Trophoblast cell (in vitro differentiated cells and primary cell): ENCODE measurements at regions not wholly inside any gene's neighbourhood (a gene's known extent, or its start where the extent isn't known, plus 50 kb on each side); places are given as distances from the start of the nearest gene placed in this dataset.

Source experiments
- DNase-seq, 2 donors: peaks; one replicate each; pipeline ENCODE4 v3.0.0-alpha.2; 2016
- H2AFZ ChIP-seq: 2 replicates; pipeline ENCODE4 v1.6.1; 2013; ENCODE audit warnings: low read length, moderate library complexity, mild to moderate bottlenecking; ENCODE audit not compliant: insufficient read depth, poor library complexity
- H2AK5ac ChIP-seq: 2 replicates; pipeline ENCODE4 v1.6.1; 2013; ENCODE audit warnings: mild to moderate bottlenecking, low read length
- H2BK120ac ChIP-seq: 2 replicates; pipeline ENCODE4 v1.6.1; 2013; ENCODE audit warnings: low read length, mild to moderate bottlenecking, moderate library complexity; ENCODE audit not compliant: insufficient read depth, poor library complexity
- H2BK12ac ChIP-seq: 2 replicates; pipeline ENCODE4 v1.6.1; 2013; ENCODE audit warnings: mild to moderate bottlenecking, low read length, moderate library complexity
- H2BK5ac ChIP-seq: 2 replicates; pipeline ENCODE4 v1.6.1; 2013; ENCODE audit warnings: low read length, low read depth, moderate library complexity, mild to moderate bottlenecking; ENCODE audit not compliant: poor library complexity
- H3K14ac ChIP-seq: 2 replicates; pipeline ENCODE4 v1.6.1; 2013; ENCODE audit warnings: mild to moderate bottlenecking, low read length
- H3K18ac ChIP-seq: 2 replicates; pipeline ENCODE4 v1.6.1; 2013; ENCODE audit warnings: mild to moderate bottlenecking, low read length
- H3K23ac ChIP-seq: 2 replicates; pipeline ENCODE4 v1.6.1; 2013; ENCODE audit warnings: low read length
- H3K27ac ChIP-seq: 2 replicates; pipeline ENCODE4 v1.5.1; 2013; ENCODE audit warnings: low read depth, mild to moderate bottlenecking, inconsistent platforms, low read length, moderate library complexity
- H3K27me3 ChIP-seq: 2 replicates; pipeline ENCODE4 v1.6.1; 2013; ENCODE audit warnings: inconsistent platforms, mild to moderate bottlenecking, low read length, moderate library complexity; ENCODE audit not compliant: insufficient read depth
- H3K36me3 ChIP-seq, 2 experiments: 1 replicate in 1 of 2; 2 replicates in 1 of 2; pipeline ENCODE4 v1.6.1; 2013; ENCODE audit warnings: low read length in 2 of 2, mild to moderate bottlenecking in 2 of 2, moderate library complexity in 1 of 2; ENCODE audit not compliant: insufficient read depth in 2 of 2, control insufficient read depth in 1 of 2
- H3K4ac ChIP-seq: 2 replicates; pipeline ENCODE4 v1.6.1; 2013; ENCODE audit warnings: low read depth, mild to moderate bottlenecking, low read length, moderate library complexity
- H3K4me1 ChIP-seq, 2 experiments: 1 replicate in 1 of 2; 2 replicates in 1 of 2; pipeline ENCODE4 v1.6.1; 2013; ENCODE audit warnings: low read length in 2 of 2, mild to moderate bottlenecking in 2 of 2, moderate library complexity in 1 of 2; ENCODE audit not compliant: insufficient read depth in 2 of 2, control insufficient read depth in 1 of 2
- H3K4me2 ChIP-seq: 2 replicates; pipeline ENCODE4 v1.6.1; 2013; ENCODE audit warnings: inconsistent platforms, mild to moderate bottlenecking, low read length, moderate library complexity
- H3K4me3 ChIP-seq: 2 replicates; pipeline ENCODE4 v1.5.1; 2013; ENCODE audit warnings: mild to moderate bottlenecking, low read depth, low read length, inconsistent platforms
- H3K79me1 ChIP-seq: one replicate; pipeline ENCODE4 v1.6.1; 2013; ENCODE audit warnings: low read length
- H3K79me2 ChIP-seq: 2 replicates; pipeline ENCODE4 v1.6.1; 2013; ENCODE audit warnings: low read length, mild to moderate bottlenecking; ENCODE audit not compliant: control insufficient read depth, insufficient read depth, poor library complexity
- H3K9ac ChIP-seq: 2 replicates; pipeline ENCODE4 v1.6.1; 2013; ENCODE audit warnings: mild to moderate bottlenecking, low read length
- H3K9me3 ChIP-seq: 2 replicates; pipeline ENCODE4 v1.6.1; 2013; ENCODE audit warnings: low read depth, mild to moderate bottlenecking, control low read depth, inconsistent platforms, low read length; ENCODE audit not compliant: insufficient read depth
- H4K12ac ChIP-seq: 2 replicates; pipeline ENCODE4 v1.6.1; 2013; ENCODE audit warnings: low read depth, mild to moderate bottlenecking, low read length, moderate library complexity
- H4K8ac ChIP-seq: 2 replicates; pipeline ENCODE4 v1.6.1; 2013; ENCODE audit warnings: low read depth, mild to moderate bottlenecking, low read length, moderate library complexity
- H4K91ac ChIP-seq: one replicate; pipeline ENCODE4 v1.6.1; 2013; ENCODE audit warnings: low read depth, mild to moderate bottlenecking, low read length, moderate library complexity
- WGBS: extraction: QIAGEN DNeasy Blood & Tissue Kit; methylation state at CpG from one replicate; pipeline ENCODE4 v1.1.7; 2013; ENCODE audit warnings: missing lambda C conversion rate; ENCODE audit not compliant: insufficient read length, insufficient coverage; ENCODE audit errors: extremely low coverage; 5-methylcytosine and 5-hydroxymethylcytosine counted together

DNA sequence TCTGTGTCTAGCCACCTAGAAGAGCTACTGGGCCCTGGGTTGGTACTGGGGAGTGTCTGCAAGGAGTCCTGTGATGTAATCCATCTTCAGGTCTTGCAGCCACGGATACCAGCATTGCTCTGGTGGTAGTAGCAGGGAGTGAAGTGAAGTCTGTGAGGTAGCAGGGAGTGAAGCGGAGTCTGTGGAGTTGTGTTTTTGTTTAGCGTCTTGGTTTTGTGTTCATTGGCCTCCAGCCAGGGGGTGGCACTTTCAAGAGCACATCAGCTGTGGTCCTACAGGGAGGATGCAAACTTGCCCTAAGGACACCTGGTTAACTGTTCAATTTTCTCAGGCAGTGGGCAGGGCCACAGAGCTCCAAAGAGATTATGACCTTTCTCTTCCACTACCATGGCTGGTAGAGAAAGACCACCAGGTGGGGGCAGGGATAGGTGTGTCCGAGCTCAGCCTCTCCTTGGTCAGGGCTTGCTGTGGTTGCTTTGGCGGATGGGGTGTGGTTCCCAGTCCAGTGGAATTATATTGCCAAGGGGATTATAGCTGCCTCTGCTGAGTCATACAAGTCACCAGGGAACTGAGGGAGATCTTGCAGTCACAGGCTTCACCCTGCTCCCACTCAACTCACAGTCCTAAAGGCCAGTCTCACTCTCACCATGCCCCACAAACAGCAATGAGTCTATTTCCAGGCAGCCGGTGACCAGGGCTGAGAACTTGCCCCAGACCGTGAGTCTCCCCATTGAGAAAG, 424.7 kb downstream of the ZBBX start:
- Histone ChIP-seq H4K8ac (no peak overlapping the region), H3K9me3 (peaks cover 2% of the 10 kb centered on the region), H3K18ac (no peak overlapping the region), H4K91ac (no peak overlapping the region), H3K4ac (no peak overlapping the region), H3K14ac (no peak overlapping the region), H2BK12ac (no peak overlapping the region), H2BK120ac (no peak overlapping the region), H3K27me3 (no peaks in the 10 kb centered on the region), H2AFZ (no peak overlapping the region), H3K4me1 (no peaks in the 10 kb centered on the region), H3K79me1 (no peaks in the 10 kb centered on the region), H3K36me3 (no peaks in the 10 kb centered on the region), H2AK5ac (no peak overlapping the region), H3K23ac (no peak overlapping the region), H3K27ac (no peak overlapping the region), H4K12ac (no peak overlapping the region), H3K4me3 (no peak overlapping the region), H2BK5ac (no peak overlapping the region), H3K79me2 (no peaks in the 10 kb centered on the region), H3K9ac (no peak overlapping the region), H3K4me2 (no peak overlapping the region)
- no peak for DNase-seq
- no CpG with 5 or more reads among the region's 7 CpGs for WGBS

DNA sequence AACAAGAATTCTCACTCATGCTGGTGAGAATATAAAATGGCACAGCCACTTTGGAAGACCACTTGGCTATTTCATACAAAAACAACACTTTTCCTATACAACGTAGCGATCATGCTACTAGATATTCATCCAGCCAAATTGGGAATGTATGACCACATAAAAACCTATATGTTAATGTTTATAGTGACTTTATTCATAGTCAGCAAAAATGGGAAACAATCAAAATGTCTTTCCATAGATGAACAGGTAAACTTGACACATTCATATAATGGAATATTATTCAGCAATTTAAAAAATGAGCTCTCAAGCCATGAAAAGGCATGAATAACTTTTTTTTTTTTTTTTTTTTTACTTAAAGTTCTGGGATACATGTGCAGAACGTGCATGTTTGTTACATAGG, 445.2 kb downstream of the ZBBX start:
- H3K4ac ChIP-seq = no peak overlapping the region
- H2BK120ac ChIP-seq = no peak overlapping the region
- no peak overlapping the region for H3K27ac ChIP-seq
- no peak overlapping the region for H2BK5ac ChIP-seq
- no peak overlapping the region for H2BK12ac ChIP-seq
- H3K27me3 ChIP-seq = no peaks in the 10 kb centered on the region
- no peaks in the 10 kb centered on the region for H3K4me1 ChIP-seq
- no peaks in the 10 kb centered on the region for H3K9me3 ChIP-seq
- H4K12ac ChIP-seq = no peak overlapping the region
- no peak overlapping the region for H4K91ac ChIP-seq
- DNase-seq = no peak
- H3K36me3 ChIP-seq = no peaks in the 10 kb centered on the region
- no peak overlapping the region for H2AK5ac ChIP-seq
- no peaks in the 10 kb centered on the region for H3K79me1 ChIP-seq
- no peak overlapping the region for H3K14ac ChIP-seq
- WGBS = no CpG with 5 or more reads among the region's 3 CpGs
- H3K4me2 ChIP-seq = no peak overlapping the region
- no peak overlapping the region for H4K8ac ChIP-seq
- no peak overlapping the region for H3K9ac ChIP-seq
- no peak overlapping the region for H3K4me3 ChIP-seq
- no peak overlapping the region for H2AFZ ChIP-seq
- H3K23ac ChIP-seq = no peak overlapping the region
- no peak overlapping the region for H3K18ac ChIP-seq
- no peaks in the 10 kb centered on the region for H3K79me2 ChIP-seq

DNA sequence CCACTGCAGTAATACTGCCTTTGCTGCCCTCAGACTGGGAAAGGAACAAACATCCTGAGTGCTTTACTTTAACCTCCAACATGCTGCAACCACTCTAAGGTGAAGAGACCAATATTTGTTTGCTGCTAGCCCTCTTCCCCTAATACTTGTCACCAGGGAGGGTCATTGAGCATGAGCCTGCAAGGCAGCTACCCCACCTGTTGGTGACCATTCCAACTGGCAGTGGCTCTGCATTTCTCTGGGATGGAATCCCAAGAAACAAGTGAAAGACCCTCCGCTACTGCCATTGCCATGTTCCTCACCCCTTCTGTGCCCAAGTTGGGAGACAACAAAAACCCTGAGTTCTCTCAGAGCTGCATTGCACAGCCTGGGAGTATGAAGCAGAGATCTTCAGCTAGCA, 462.7 kb downstream of the ZBBX start:
- Histone ChIP-seq H3K27me3 (no peaks in the 10 kb centered on the region), H2BK12ac (no peak overlapping the region), H2BK120ac (no peak overlapping the region), H3K4me1 (no peaks in the 10 kb centered on the region), H4K12ac (no peak overlapping the region), H2AK5ac (no peak overlapping the region), H3K27ac (no peak overlapping the region), H3K36me3 (no peaks in the 10 kb centered on the region), H3K14ac (no peak overlapping the region), H3K4ac (no peak overlapping the region), H3K9me3 (peaks cover 2% of the 10 kb centered on the region), H3K23ac (no peak overlapping the region), H2BK5ac (no peak overlapping the region), H3K18ac (no peak overlapping the region), H3K9ac (no peak overlapping the region), H4K8ac (no peak overlapping the region), H3K79me1 (no peaks in the 10 kb centered on the region), H4K91ac (no peak overlapping the region), H3K4me2 (no peak overlapping the region), H2AFZ (no peak overlapping the region), H3K4me3 (no peak overlapping the region), H3K79me2 (no peaks in the 10 kb centered on the region)
- WGBS = no CpG with 5 or more reads among the region's 1 CpG
- no peak for DNase-seq

- Histone ChIP-seq H3K27me3 (no peaks in the 10 kb centered on the region), H3K9ac (no peak overlapping the region), H3K4ac (no peak overlapping the region), H3K4me1 (no peaks in the 10 kb centered on the region), H3K23ac (no peak overlapping the region), H3K18ac (no peak overlapping the region), H3K9me3 (no peaks in the 10 kb centered on the region), H3K79me1 (no peaks in the 10 kb centered on the region), H3K79me2 (no peaks in the 10 kb centered on the region), H4K91ac (no peak overlapping the region), H3K27ac (no peak overlapping the region), H3K36me3 (no peaks in the 10 kb centered on the region), H3K4me2 (no peak overlapping the region), H2BK12ac (no peak overlapping the region), H3K14ac (no peak overlapping the region), H2AFZ (no peak overlapping the region), H4K12ac (no peak overlapping the region), H2AK5ac (no peak overlapping the region), H4K8ac (no peak overlapping the region), H2BK120ac (no peak overlapping the region), H2BK5ac (no peak overlapping the region), H3K4me3 (no peak overlapping the region)
- no peak for DNase-seq
Measured at GRCh38 chr3:166902374-166902773, 477.7 kb downstream of the ZBBX start.
